ENCODE measurements at regions not wholly inside any gene's neighbourhood (a gene's known extent, or its start where the extent isn't known, plus 50 kb on each side); places are given as distances from the start of the nearest gene placed in this dataset.

DNA sequence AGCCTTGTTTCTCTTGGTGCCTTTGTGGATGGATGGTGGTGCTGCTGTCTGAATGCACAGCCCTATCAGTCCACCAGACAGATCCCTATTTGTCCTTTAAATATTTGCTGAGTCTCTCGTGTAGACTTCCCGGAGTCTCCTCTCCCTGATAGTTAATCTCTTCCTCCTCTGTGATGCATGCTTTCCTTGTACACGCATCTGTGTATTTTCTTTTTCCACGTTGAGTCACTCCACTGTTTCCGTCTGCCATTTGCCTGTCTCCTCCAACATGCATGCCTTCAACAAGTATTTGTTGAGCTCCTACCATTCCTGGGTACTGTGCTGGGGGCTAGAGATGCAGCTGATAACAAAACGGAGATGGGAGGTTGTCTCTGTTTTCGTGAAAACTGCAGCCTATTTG is 282.6 kb downstream of the HAPSTR1 start:
- FAIRE-seq (no peak), DNase-seq (ENCODE audit: low read depth, low spot score) (peak; percentile 18)
- dilution Hi-C loops (cut with MboI; ENCODE audit: extremely low pct_ligation_motif_present, low sequenced_read_pairs) (no loop called here), intact Hi-C loops (cut with micrococcal nuclease) (no loop called here)
- Histone ChIP-seq H3K27ac (ENCODE audit: insufficient read depth, low read depth, low read length) (peak overlapping the region; percentile 59), H3K9me1 (replicated peaks; ENCODE audit: control insufficient read depth, extremely low read depth, insufficient read depth, low read length) (no peaks in the 10 kb centered on the region), H3K4me3 (replicated peaks in 1 of 3; ENCODE audit: insufficient read depth in 1 of 3, low read depth in 1 of 3, low read length in 3 of 3) (no peak overlapping the region), H3K9me3 (replicated peaks; ENCODE audit: control insufficient read depth, insufficient read depth, low read length) (no peaks in the 10 kb centered on the region), H4K20me1 (replicated peaks; ENCODE audit: control insufficient read depth, extremely low read depth, insufficient read depth, low read length) (no peaks in the 10 kb centered on the region), H3K36me3 (ENCODE audit: control insufficient read depth in 2 of 2, extremely low read depth in 1 of 2, insufficient read depth in 2 of 2, low read length in 2 of 2) (no peaks in the 10 kb centered on the region), H3K27me3 (ENCODE audit: control insufficient read depth in 2 of 2, insufficient read depth in 2 of 2, low read length in 2 of 2) (no peaks in the 10 kb centered on the region), H3K79me2 (ENCODE audit: control insufficient read depth, insufficient read depth, low read length) (no peaks in the 10 kb centered on the region), H2AFZ (ENCODE audit: low read depth, low read length) (no peak overlapping the region), H3K4me2 (ENCODE audit: insufficient read depth, low read length) (no peak overlapping the region), H3K4me1 (ENCODE audit: control insufficient read depth, extremely low read depth, insufficient read depth, low read length) (peaks cover 17% of the 10 kb centered on the region), H3K9ac (replicated peaks; ENCODE audit: extremely low read depth, insufficient read depth, low read length) (no peak overlapping the region)
- ChIA-PET POLR2A (no interaction called here), CTCF (no interaction called here)
- BruUV-seq (replicated peaks): no TSS peak
- no peak for TF ChIP-seq POLR2AphosphoS5 (IDR thresholded peaks at IDR 0.05; ENCODE audit: insufficient read depth, low read depth, low read length)
- TF ChIP-seq JUN (IDR thresholded peaks at IDR 0.05; ENCODE audit: borderline replicate concordance, insufficient read depth, insufficient read length, low read depth): peak; percentile 34
- TF ChIP-seq POLR2A (IDR thresholded peaks at IDR 0.05; ENCODE audit: low read depth, low read length): no peak
- TF ChIP-seq GATA2 (IDR thresholded peaks at IDR 0.05; ENCODE audit: insufficient read depth, insufficient read length, low read depth, low read length): peak; percentile 36

DNA sequence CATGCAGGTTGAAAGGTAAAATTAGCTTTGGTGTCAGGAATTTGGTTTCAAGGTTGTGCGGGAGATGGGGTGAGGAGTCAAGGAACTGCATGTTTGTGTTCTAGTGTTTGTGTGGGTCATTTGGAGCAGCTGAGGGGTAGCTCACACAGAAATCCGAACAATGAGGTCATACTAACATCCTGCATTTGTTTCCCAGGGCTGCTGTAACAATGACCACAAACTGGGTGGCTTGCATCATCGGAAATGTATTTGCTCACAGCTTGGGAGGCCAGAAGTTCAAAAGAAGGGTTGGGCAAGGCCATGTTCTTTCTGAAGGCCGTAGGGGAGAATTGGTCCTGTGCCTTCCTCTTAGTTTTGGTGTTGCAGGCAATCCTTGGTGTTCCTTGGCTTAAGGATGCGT is 287.4 kb downstream of the HAPSTR1 start:
- H3K9me3 ChIP-seq (replicated peaks; ENCODE audit: control insufficient read depth, insufficient read depth, low read length): no peaks in the 10 kb centered on the region
- peak; percentile 31 for DNase-seq (ENCODE audit: low read depth, low spot score)
- no peak overlapping the region for H3K9ac ChIP-seq (replicated peaks; ENCODE audit: extremely low read depth, insufficient read depth, low read length)
- BruUV-seq (replicated peaks): no TSS peak
- no peaks in the 10 kb centered on the region for H3K36me3 ChIP-seq (ENCODE audit: control insufficient read depth in 2 of 2, extremely low read depth in 1 of 2, insufficient read depth in 2 of 2, low read length in 2 of 2)
- POLR2A ChIA-PET: no interaction called here
- dilution Hi-C loops (cut with MboI; ENCODE audit: extremely low pct_ligation_motif_present, low sequenced_read_pairs): no loop called here
- CTCF ChIA-PET: no interaction called here
- H4K20me1 ChIP-seq (replicated peaks; ENCODE audit: control insufficient read depth, extremely low read depth, insufficient read depth, low read length): no peaks in the 10 kb centered on the region
- no peaks in the 10 kb centered on the region for H3K9me1 ChIP-seq (replicated peaks; ENCODE audit: control insufficient read depth, extremely low read depth, insufficient read depth, low read length)
- no peak overlapping the region for H3K4me3 ChIP-seq (replicated peaks in 1 of 3; ENCODE audit: insufficient read depth in 1 of 3, low read depth in 1 of 3, low read length in 3 of 3)
- peaks cover 14% of the 10 kb centered on the region for H3K4me1 ChIP-seq (ENCODE audit: control insufficient read depth, extremely low read depth, insufficient read depth, low read length)
- no peak overlapping the region for H2AFZ ChIP-seq (ENCODE audit: low read depth, low read length)
- no peaks in the 10 kb centered on the region for H3K79me2 ChIP-seq (ENCODE audit: control insufficient read depth, insufficient read depth, low read length)
- intact Hi-C loops (cut with micrococcal nuclease): no loop called here
- peak; percentile 82 for FAIRE-seq
- peak; percentile 69 for TF ChIP-seq JUN (IDR thresholded peaks at IDR 0.05; ENCODE audit: borderline replicate concordance, insufficient read depth, insufficient read length, low read depth)
- TF ChIP-seq, protein P1, sequence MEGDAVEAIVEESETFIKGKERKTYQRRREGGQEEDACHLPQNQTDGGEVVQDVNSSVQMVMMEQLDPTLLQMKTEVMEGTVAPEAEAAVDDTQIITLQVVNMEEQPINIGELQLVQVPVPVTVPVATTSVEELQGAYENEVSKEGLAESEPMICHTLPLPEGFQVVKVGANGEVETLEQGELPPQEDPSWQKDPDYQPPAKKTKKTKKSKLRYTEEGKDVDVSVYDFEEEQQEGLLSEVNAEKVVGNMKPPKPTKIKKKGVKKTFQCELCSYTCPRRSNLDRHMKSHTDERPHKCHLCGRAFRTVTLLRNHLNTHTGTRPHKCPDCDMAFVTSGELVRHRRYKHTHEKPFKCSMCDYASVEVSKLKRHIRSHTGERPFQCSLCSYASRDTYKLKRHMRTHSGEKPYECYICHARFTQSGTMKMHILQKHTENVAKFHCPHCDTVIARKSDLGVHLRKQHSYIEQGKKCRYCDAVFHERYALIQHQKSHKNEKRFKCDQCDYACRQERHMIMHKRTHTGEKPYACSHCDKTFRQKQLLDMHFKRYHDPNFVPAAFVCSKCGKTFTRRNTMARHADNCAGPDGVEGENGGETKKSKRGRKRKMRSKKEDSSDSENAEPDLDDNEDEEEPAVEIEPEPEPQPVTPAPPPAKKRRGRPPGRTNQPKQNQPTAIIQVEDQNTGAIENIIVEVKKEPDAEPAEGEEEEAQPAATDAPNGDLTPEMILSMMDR (IDR thresholded peaks at IDR 0.05; ENCODE audit: extremely low read depth in 1 of 2, insufficient read depth in 1 of 2, low read depth in 1 of 2, low read length in 2 of 2): no peak
- no peak for TF ChIP-seq MYC (IDR thresholded peaks at IDR 0.05; ENCODE audit: low read depth, low read length)
- no peaks in the 10 kb centered on the region for H3K27me3 ChIP-seq (ENCODE audit: control insufficient read depth in 2 of 2, insufficient read depth in 2 of 2, low read length in 2 of 2)
- H3K27ac ChIP-seq (ENCODE audit: insufficient read depth, low read depth, low read length): peak overlapping the region; percentile 82
- no peak overlapping the region for H3K4me2 ChIP-seq (ENCODE audit: insufficient read depth, low read length)
